T-helper 1 cell treated with Interleukin-12 subunit alpha and Interleukin-12 subunit beta and Interleukin-4 antibody, amounts not matched to agents 30 μg/mL and 1 μg/mL, for 36 hours (primary cell): ENCODE measurements at regions not wholly inside any gene's neighbourhood (a gene's known extent, or its start where the extent isn't known, plus 50 kb on each side); places are given as distances from the start of the nearest gene placed in this dataset.

Experiments
- H3K27ac Mint-ChIP-seq: one replicate; pipeline ENCODE4 v1.8.0; 2021; ENCODE audit warnings: mild to moderate bottlenecking, mixed read lengths
- H3K27me3 Mint-ChIP-seq: one replicate; pipeline ENCODE4 v1.8.0; 2021; ENCODE audit warnings: low read depth, mixed read lengths
- H3K36me3 Mint-ChIP-seq: one replicate; pipeline ENCODE4 v1.8.0; 2021; ENCODE audit warnings: low read depth, mixed read lengths
- H3K4me1 Mint-ChIP-seq: one replicate; pipeline ENCODE4 v1.8.0; 2021; ENCODE audit warnings: low read depth, mixed read lengths
- H3K4me3 Mint-ChIP-seq: one replicate; pipeline ENCODE4 v1.8.0; 2021; ENCODE audit warnings: mild to moderate bottlenecking, moderate library complexity, mixed read lengths
- H3K9me3 Mint-ChIP-seq: one replicate; pipeline ENCODE4 v1.8.0; 2021; ENCODE audit warnings: mixed read lengths

- peaks cover 22% of the 10 kb centered on the region for H3K27me3 Mint-ChIP-seq
- H3K4me3 Mint-ChIP-seq: no peak overlapping the region
- no peaks in the 10 kb centered on the region for H3K4me1 Mint-ChIP-seq
- peaks cover 1% of the 10 kb centered on the region for H3K36me3 Mint-ChIP-seq
- H3K27ac Mint-ChIP-seq: no peak overlapping the region
- peaks cover 7% of the 10 kb centered on the region for H3K9me3 Mint-ChIP-seq
Observed at GRCh38 chr15:69623392-69624154, 171.0 kb downstream of the RPLP1 start.

- no peaks in the 10 kb centered on the region for H3K4me1 Mint-ChIP-seq
- H3K4me3 Mint-ChIP-seq: no peak overlapping the region
- peaks cover 7% of the 10 kb centered on the region for H3K9me3 Mint-ChIP-seq
- peaks cover 17% of the 10 kb centered on the region for H3K27me3 Mint-ChIP-seq
- H3K27ac Mint-ChIP-seq: no peak overlapping the region
- peaks cover 1% of the 10 kb centered on the region for H3K36me3 Mint-ChIP-seq
Observed at GRCh38 chr15:69624155-69624520, 171.5 kb downstream of the RPLP1 start.

GRCh38 chr15:69624816-69625215 is 172.2 kb downstream of the RPLP1 start:
- Mint-ChIP-seq H3K27ac (no peak overlapping the region), H3K36me3 (peaks cover 1% of the 10 kb centered on the region), H3K27me3 (peaks cover 13% of the 10 kb centered on the region), H3K4me3 (no peak overlapping the region), H3K4me1 (no peaks in the 10 kb centered on the region), H3K9me3 (peaks cover 7% of the 10 kb centered on the region)

- H3K4me3 Mint-ChIP-seq: no peak overlapping the region
- H3K9me3 Mint-ChIP-seq: peaks cover 7% of the 10 kb centered on the region
- peaks cover 1% of the 10 kb centered on the region for H3K36me3 Mint-ChIP-seq
- H3K4me1 Mint-ChIP-seq: peaks cover 1% of the 10 kb centered on the region
- H3K27ac Mint-ChIP-seq: no peak overlapping the region
- H3K27me3 Mint-ChIP-seq: peaks cover 9% of the 10 kb centered on the region
Observed at GRCh38 chr15:69625328-69625727, 172.7 kb downstream of the RPLP1 start.

- Mint-ChIP-seq H3K4me3 (no peak overlapping the region), H3K27me3 (peaks cover 14% of the 10 kb centered on the region), H3K9me3 (peaks cover 4% of the 10 kb centered on the region), H3K36me3 (peaks cover 1% of the 10 kb centered on the region), H3K27ac (no peak overlapping the region), H3K4me1 (peaks cover 1% of the 10 kb centered on the region)
Observed at GRCh38 chr15:69626095-69627066, 173.8 kb downstream of the RPLP1 start.

- Mint-ChIP-seq H3K36me3 (no peaks in the 10 kb centered on the region), H3K4me3 (no peak overlapping the region), H3K9me3 (peaks cover 4% of the 10 kb centered on the region), H3K4me1 (peaks cover 1% of the 10 kb centered on the region), H3K27ac (no peak overlapping the region), H3K27me3 (peaks cover 18% of the 10 kb centered on the region)
Observed at GRCh38 chr15:69627548-69628158, 175.0 kb downstream of the RPLP1 start.

- H3K36me3 Mint-ChIP-seq: no peaks in the 10 kb centered on the region
- H3K4me3 Mint-ChIP-seq: no peak overlapping the region
- H3K27ac Mint-ChIP-seq: no peak overlapping the region
- peaks cover 27% of the 10 kb centered on the region for H3K27me3 Mint-ChIP-seq
- peaks cover 2% of the 10 kb centered on the region for H3K9me3 Mint-ChIP-seq
- H3K4me1 Mint-ChIP-seq: peaks cover 1% of the 10 kb centered on the region
Observed at GRCh38 chr15:69628256-69629093, 175.9 kb downstream of the RPLP1 start.

GRCh38 chr15:69629631-69630161 is 177.1 kb downstream of the RPLP1 start:
- peaks cover 1% of the 10 kb centered on the region for H3K4me1 Mint-ChIP-seq
- no peaks in the 10 kb centered on the region for H3K36me3 Mint-ChIP-seq
- H3K27me3 Mint-ChIP-seq: peaks cover 33% of the 10 kb centered on the region
- no peak overlapping the region for H3K4me3 Mint-ChIP-seq
- no peaks in the 10 kb centered on the region for H3K9me3 Mint-ChIP-seq
- no peak overlapping the region for H3K27ac Mint-ChIP-seq

- H3K27ac Mint-ChIP-seq: no peak overlapping the region
- peaks cover 1% of the 10 kb centered on the region for H3K4me1 Mint-ChIP-seq
- H3K27me3 Mint-ChIP-seq: peaks cover 39% of the 10 kb centered on the region
- H3K4me3 Mint-ChIP-seq: no peak overlapping the region
- no peaks in the 10 kb centered on the region for H3K9me3 Mint-ChIP-seq
- no peaks in the 10 kb centered on the region for H3K36me3 Mint-ChIP-seq
Observed at GRCh38 chr15:69631005-69631404, 178.4 kb downstream of the RPLP1 start.

- Mint-ChIP-seq H3K4me3 (no peak overlapping the region), H3K27ac (no peak overlapping the region), H3K9me3 (no peaks in the 10 kb centered on the region), H3K36me3 (no peaks in the 10 kb centered on the region), H3K4me1 (peaks cover 1% of the 10 kb centered on the region), H3K27me3 (peaks cover 45% of the 10 kb centered on the region)
Observed at GRCh38 chr15:69631978-69632377, 179.4 kb downstream of the RPLP1 start.

- H3K9me3 Mint-ChIP-seq: peaks cover under 1% of the 10 kb centered on the region
- no peaks in the 10 kb centered on the region for H3K36me3 Mint-ChIP-seq
- no peak overlapping the region for H3K4me3 Mint-ChIP-seq
- H3K27ac Mint-ChIP-seq: no peak overlapping the region
- peaks cover 51% of the 10 kb centered on the region for H3K27me3 Mint-ChIP-seq
- peaks cover 1% of the 10 kb centered on the region for H3K4me1 Mint-ChIP-seq
Observed at GRCh38 chr15:69634860-69635259, 182.2 kb downstream of the RPLP1 start.

- no peaks in the 10 kb centered on the region for H3K4me1 Mint-ChIP-seq
- no peaks in the 10 kb centered on the region for H3K36me3 Mint-ChIP-seq
- no peak overlapping the region for H3K27ac Mint-ChIP-seq
- H3K27me3 Mint-ChIP-seq: peaks cover 52% of the 10 kb centered on the region
- no peak overlapping the region for H3K4me3 Mint-ChIP-seq
- peaks cover 13% of the 10 kb centered on the region for H3K9me3 Mint-ChIP-seq
Observed at GRCh38 chr15:69636169-69636915, 183.7 kb downstream of the RPLP1 start.

- no peak overlapping the region for H3K27ac Mint-ChIP-seq
- H3K27me3 Mint-ChIP-seq: peaks cover 54% of the 10 kb centered on the region
- no peak overlapping the region for H3K4me3 Mint-ChIP-seq
- no peaks in the 10 kb centered on the region for H3K4me1 Mint-ChIP-seq
- H3K36me3 Mint-ChIP-seq: no peaks in the 10 kb centered on the region
- peaks cover 22% of the 10 kb centered on the region for H3K9me3 Mint-ChIP-seq
Observed at GRCh38 chr15:69637818-69638217, 185.2 kb downstream of the RPLP1 start.
